Astrocyte of the cerebellum (primary cell): ENCODE measurements at regions not wholly inside any gene's neighbourhood (a gene's known extent, or its start where the extent isn't known, plus 50 kb on each side); places are given as distances from the start of the nearest gene placed in this dataset.
"Not testable (repeated sequence)": the region's sequence is repeated elsewhere in the genome, so short reads cannot be mapped to it uniquely, and the experiment has no call there.

Source experiments
- DNase-seq: peaks from one replicate; pipeline ENCODE4 v3.0.0-alpha.2; 2011; ENCODE audit warnings: low read depth
- H3K4me3 ChIP-seq: 2 replicates; pipeline ENCODE4 v1.5.1; 2011; ENCODE audit warnings: mild to moderate bottlenecking, low read depth, low read length, moderate library complexity
- in situ Hi-C: cut with HindIII; loops from 2 replicates; pipeline ENCODE4 v1.10.0; 2017; ENCODE audit warnings: low sequenced_read_pairs
- TF ChIP-seq, protein P1 (sequence below): IDR thresholded peaks from 2 replicates; pipeline ENCODE4 v1.5.1; 2012; ENCODE audit warnings: low read length, low read depth, moderate library complexity, mild to moderate bottlenecking; ENCODE audit errors: missing control alignments

DNA sequence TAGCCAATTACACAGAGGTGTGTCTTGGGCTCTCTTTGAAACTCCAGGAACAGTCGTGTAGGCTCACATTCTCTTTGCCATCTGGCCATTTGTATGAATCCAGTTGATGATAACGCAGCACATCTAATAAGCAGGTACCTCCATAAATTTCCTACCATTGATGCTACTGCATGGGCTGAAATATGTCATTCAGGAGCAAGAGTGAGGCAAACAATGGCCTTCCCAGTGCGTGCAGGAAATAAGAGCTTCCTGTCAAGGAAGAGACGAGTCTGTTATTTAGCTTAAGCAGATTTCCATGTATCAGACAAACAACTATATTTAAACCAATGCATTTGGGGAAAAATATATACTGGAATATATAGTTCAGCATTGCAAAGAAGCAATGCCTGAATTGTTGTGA, 102.1 kb upstream of the MXRA5 start:
- no peak overlapping the region for H3K4me3 ChIP-seq
- no peak for DNase-seq
- TF ChIP-seq, protein P1, sequence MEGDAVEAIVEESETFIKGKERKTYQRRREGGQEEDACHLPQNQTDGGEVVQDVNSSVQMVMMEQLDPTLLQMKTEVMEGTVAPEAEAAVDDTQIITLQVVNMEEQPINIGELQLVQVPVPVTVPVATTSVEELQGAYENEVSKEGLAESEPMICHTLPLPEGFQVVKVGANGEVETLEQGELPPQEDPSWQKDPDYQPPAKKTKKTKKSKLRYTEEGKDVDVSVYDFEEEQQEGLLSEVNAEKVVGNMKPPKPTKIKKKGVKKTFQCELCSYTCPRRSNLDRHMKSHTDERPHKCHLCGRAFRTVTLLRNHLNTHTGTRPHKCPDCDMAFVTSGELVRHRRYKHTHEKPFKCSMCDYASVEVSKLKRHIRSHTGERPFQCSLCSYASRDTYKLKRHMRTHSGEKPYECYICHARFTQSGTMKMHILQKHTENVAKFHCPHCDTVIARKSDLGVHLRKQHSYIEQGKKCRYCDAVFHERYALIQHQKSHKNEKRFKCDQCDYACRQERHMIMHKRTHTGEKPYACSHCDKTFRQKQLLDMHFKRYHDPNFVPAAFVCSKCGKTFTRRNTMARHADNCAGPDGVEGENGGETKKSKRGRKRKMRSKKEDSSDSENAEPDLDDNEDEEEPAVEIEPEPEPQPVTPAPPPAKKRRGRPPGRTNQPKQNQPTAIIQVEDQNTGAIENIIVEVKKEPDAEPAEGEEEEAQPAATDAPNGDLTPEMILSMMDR: no peak
- in situ Hi-C loops: no loop called here

DNA sequence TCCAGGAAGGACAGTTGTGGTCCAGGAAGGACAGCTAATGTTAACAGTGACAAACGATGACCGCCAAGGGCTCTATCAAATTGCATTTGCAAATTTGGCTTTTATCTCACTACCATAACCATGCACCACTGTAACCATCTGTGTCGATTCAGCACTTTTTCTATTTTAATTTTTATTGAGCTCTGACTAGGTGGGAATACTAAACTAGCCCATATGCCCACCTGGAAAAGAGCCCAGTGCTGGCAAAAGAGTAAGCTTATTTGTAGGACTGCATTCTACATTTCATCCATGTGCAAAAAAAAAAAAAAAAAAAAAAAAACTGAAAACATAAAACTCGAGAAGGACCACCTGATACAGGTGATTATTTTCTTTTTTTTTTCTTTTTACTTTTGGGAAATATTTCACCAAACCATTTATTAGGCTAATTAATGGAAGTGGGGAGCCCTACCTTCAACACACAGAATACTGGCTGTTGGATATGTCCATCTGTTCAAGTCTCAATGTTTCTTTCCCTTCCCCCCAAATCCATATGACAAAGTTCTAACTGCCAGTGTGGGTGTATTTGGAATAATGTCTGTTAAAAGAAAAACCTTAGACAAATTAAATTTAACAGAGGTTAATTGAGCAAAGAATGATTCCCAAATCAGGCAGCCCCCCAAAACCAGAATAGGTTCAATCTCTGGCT, 99.5 kb upstream of the MXRA5 start:
- TF ChIP-seq, protein P1: no peak
- no peak overlapping the region for H3K4me3 ChIP-seq
- in situ Hi-C loops: no loop called here
- no peak for DNase-seq

DNA sequence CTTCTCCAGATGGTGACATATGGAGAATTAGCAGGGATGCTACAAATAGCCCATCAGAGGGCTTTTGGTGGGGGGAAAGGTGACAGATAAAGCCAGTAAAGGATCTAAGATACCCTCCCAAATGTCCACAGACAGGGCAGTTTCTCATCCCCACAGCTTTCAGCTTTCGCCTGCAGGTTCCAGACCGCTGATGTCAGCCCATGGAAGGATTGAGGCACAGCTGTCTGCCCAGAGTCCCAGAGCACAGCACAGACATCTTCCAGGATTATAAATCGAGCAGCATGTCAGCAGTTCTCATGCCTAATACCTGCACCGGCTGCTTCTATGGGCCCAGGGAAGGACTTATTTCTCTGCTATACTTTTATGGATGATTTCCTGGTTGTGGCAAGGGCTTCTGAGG, 96.7 kb upstream of the MXRA5 start:
- DNase-seq: no peak
- no peak overlapping the region for H3K4me3 ChIP-seq
- TF ChIP-seq, protein P1: no peak
- in situ Hi-C loops: no loop called here

DNA sequence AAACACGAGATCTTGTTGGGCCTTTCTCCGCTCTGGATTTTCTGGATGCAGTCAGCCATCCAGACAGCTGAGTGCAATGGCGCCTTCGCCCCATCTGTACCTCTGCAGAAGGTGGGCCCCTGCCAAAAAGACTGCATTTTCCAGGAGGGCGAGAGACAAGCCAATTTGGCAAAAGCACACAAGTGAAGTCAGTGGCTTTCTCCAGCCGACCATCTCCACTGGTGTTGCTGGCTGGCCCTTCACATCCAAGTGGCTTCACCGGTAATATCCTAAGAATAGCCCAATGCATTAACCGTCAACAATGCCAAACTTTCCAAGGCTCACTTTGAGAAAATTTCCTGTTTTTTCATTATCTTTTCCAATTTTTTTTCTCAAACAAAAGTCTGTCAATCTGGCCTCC, 96.2 kb upstream of the MXRA5 start:
- TF ChIP-seq, protein P1: no peak
- no peak for DNase-seq
- in situ Hi-C loops: no loop called here
- H3K4me3 ChIP-seq: no peak overlapping the region

DNA sequence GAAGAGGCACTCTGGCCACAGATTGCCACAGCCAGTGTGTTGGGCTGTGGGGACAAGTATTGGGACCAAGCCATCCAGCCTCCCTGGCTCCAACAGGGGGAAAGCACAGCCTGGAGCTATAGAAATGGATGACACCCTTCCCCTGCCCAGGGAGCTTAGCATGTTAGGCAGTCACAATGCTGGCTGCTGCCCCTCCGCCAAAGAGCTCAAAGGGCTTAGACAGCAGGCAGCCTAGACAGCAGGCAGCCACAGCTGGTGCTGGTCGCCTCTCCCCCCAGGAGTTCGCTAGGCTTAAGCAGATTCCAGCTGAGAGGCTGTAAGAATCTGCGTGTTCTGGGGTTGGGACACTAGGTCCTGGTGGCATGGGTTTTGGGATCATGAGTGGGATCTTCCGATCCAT, 94.5 kb upstream of the MXRA5 start:
- no peak for DNase-seq
- in situ Hi-C loops: no loop called here
- no peak overlapping the region for H3K4me3 ChIP-seq
- TF ChIP-seq, protein P1: no peak

DNA sequence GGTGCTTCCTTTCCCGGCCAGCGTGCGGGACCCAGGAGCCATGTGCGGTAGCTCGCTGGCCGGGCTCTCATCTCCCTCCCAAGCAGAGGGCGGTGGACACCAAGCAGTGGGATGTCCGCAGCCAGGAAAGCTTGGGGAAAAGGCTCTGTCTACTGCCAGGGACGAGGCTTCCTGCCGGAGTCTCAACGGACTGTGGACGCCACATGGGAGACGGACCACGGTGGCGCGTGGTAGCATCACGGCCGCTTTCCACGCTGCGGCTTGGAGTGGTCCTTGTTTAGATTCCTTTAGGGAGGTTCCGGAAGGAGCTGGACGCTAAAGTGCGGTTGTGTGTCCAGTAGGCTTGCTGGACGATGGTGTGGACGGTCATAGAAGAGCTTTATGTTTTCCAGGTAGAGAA, 89.5 kb upstream of the MXRA5 start:
- in situ Hi-C loops, DNase-seq, H3K4me3 ChIP-seq: not testable (repeated sequence)

DNA sequence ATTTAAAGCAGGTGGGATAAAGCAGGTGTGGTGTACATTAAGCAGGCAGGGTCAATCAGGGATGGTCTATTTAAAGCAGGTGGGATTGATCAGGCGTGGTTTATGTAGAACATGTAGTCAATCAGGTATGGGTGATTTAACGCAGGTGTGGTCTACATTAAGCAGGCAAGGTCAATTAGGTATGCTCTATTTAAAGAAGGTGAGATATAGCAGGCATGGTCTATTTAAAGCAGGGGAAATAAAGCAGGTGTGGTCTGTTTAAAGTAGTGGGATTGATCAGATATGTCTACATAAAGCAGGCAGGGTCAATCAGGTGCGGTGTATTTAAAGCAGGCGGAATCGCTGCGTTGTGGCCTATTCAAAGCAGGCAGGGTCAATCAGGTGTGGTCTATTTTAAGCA, 88.6 kb upstream of the MXRA5 start:
- in situ Hi-C loops: no loop called here
- TF ChIP-seq, protein P1: no peak
- no peak for DNase-seq

More for the DNA sequence above, 88.6 kb upstream of the MXRA5 start:
- no peak overlapping the region for H3K4me3 ChIP-seq
